Ovary (tissue), 3 donors: ENCODE measurements at regions not wholly inside any gene's neighbourhood (a gene's known extent, or its start where the extent isn't known, plus 50 kb on each side); places are given as distances from the start of the nearest gene placed in this dataset.

Source experiments
- CTCF ChIP-seq, 3 donors: fragments of 450-650 bp in 2 of 3; fragments of 200-600 bp in 1 of 3; IDR thresholded peaks; one replicate each; pipeline versions ENCODE4 v1.5.1 to v1.8.0; 2016 to 2022; ENCODE audit warnings: antibody characterized with exemption in 3 of 3, mild to moderate bottlenecking in 1 of 3
- EP300 ChIP-seq: sonication (generic); formaldehyde crosslinking; IDR thresholded peaks from one replicate; pipeline ENCODE4 v1.6.1; 2017; ENCODE audit warnings: antibody characterized with exemption
- POLR2A ChIP-seq: fragments of 450-650 bp; IDR thresholded peaks from one replicate; pipeline ENCODE4 v1.6.1; 2017; ENCODE audit warnings: antibody characterized with exemption, mild to moderate bottlenecking, moderate library complexity
- donor health status: DM: no; HTN: no; CAD: no.

GRCh38 chr2:35783723-35784122, 571.9 kb upstream of the CRIM1 start:
- TF ChIP-seq POLR2A (no peak), CTCF (IDR thresholded peaks at IDR 0.05) (no peak), EP300 (no peak)
